22Rv1 (cell line): ENCODE measurements at regions not wholly inside any gene's neighbourhood (a gene's known extent, or its start where the extent isn't known, plus 50 kb on each side); places are given as distances from the start of the nearest gene placed in this dataset.

Experiments
- H3K27ac ChIP-seq: fragments of 450-650 bp; 2 replicates; pipeline ENCODE4 v1.5.1; 2017
- ZFX ChIP-seq: fragments of 450-650 bp; IDR thresholded peaks from 2 replicates; pipeline ENCODE4 v1.6.1; 2017; ENCODE audit warnings: antibody characterized with exemption, borderline replicate concordance
- TF ChIP-seq, protein P1 (sequence below): fragments of 450-650 bp; IDR thresholded peaks from 2 replicates; pipeline ENCODE4 v1.5.1; 2017; ENCODE audit warnings: mild to moderate bottlenecking

DNA sequence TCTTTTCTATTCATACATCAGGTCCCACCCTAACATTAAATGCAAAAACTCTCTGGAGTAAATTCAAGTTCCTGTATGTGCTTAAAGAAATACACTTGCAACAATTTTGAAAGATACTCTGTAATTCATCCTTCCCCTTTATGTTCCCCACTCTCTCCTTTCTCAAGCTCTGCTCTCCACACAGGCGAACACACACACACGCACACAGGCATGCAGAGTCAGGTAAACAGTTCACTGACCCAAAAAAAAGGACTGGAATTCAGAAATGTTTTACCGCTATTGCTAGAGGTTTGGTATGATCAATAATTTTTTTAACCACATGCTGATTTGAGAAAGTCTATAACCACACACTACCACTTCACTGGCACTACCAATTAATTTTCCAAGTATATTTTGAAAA, 152.4 kb upstream of the TMCC3 start:
- TF ChIP-seq, protein P1, sequence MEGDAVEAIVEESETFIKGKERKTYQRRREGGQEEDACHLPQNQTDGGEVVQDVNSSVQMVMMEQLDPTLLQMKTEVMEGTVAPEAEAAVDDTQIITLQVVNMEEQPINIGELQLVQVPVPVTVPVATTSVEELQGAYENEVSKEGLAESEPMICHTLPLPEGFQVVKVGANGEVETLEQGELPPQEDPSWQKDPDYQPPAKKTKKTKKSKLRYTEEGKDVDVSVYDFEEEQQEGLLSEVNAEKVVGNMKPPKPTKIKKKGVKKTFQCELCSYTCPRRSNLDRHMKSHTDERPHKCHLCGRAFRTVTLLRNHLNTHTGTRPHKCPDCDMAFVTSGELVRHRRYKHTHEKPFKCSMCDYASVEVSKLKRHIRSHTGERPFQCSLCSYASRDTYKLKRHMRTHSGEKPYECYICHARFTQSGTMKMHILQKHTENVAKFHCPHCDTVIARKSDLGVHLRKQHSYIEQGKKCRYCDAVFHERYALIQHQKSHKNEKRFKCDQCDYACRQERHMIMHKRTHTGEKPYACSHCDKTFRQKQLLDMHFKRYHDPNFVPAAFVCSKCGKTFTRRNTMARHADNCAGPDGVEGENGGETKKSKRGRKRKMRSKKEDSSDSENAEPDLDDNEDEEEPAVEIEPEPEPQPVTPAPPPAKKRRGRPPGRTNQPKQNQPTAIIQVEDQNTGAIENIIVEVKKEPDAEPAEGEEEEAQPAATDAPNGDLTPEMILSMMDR = no peak
- TF ChIP-seq ZFX = no peak
- H3K27ac ChIP-seq = no peak overlapping the region

GRCh38 chr12:94801745-94802144, 151.4 kb upstream of the TMCC3 start:
- TF ChIP-seq, protein P1 = no peak
- TF ChIP-seq ZFX = no peak

DNA sequence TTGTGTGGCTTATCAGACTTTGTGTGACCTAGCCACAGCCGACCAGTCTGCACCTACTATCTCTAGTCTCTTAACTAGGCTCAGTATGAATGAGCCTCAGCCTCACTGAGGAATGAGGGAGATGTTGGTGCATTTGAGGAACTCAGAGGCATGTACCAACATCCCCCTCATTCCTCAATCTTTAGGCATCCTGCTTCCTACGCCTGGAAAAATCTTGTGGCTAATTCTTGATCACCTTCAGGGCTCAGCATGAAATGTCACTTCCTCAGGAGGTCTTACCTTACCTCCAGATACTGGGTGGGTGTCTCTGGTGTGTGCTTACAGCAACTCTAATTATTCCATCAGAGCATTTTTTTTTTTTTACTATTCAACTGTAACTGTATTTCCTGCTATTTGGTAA, 148.8 kb upstream of the TMCC3 start:
- H3K27ac ChIP-seq = no peak overlapping the region
- TF ChIP-seq, protein P1 = no peak
- no peak for TF ChIP-seq ZFX

More at GRCh38 chr12:94801745-94802144, 151.4 kb upstream of the TMCC3 start:
- no peak overlapping the region for H3K27ac ChIP-seq

GRCh38 chr12:94798113-94798512, 147.8 kb upstream of the TMCC3 start:
- TF ChIP-seq, protein P1 = no peak
- no peak for TF ChIP-seq ZFX
- no peak overlapping the region for H3K27ac ChIP-seq

GRCh38 chr12:94795520-94795919, 145.2 kb upstream of the TMCC3 start:
- H3K27ac ChIP-seq = no peak overlapping the region
- TF ChIP-seq ZFX = no peak
- TF ChIP-seq, protein P1 = no peak

- TF ChIP-seq, protein P1 = no peak
- no peak for TF ChIP-seq ZFX
- H3K27ac ChIP-seq = no peak overlapping the region
These were observed 144.7 kb upstream of the TMCC3 start for GRCh38 chr12:94795044-94795443.

GRCh38 chr12:94793191-94793595, 142.8 kb upstream of the TMCC3 start:
- H3K27ac ChIP-seq = no peak overlapping the region
- TF ChIP-seq ZFX = no peak
- TF ChIP-seq, protein P1 = no peak
